ENCODE measurements at regions not wholly inside any gene's neighbourhood (a gene's known extent, or its start where the extent isn't known, plus 50 kb on each side); places are given as distances from the start of the nearest gene placed in this dataset.

GRCh38 chr10:123580426-123580825 is 85.7 kb upstream of the GPR26 start:
- Histone ChIP-seq H3K9me2 (replicated peaks; ENCODE audit: low read depth, low read length) (no peaks in the 10 kb centered on the region), H3F3A (ENCODE audit: low read depth) (no peaks in the 10 kb centered on the region), H3K4me3 (ENCODE audit: low read length, poor library complexity, severe bottlenecking) (no peak overlapping the region), H4K20me1 (ENCODE audit: insufficient read depth, low read length, poor library complexity, severe bottlenecking) (no peaks in the 10 kb centered on the region), H3K4me1 (ENCODE audit: insufficient read depth, low read length, poor library complexity, severe bottlenecking) (no peaks in the 10 kb centered on the region), H3K9me3 (ENCODE audit: insufficient read depth, low read depth, low read length) (no peaks in the 10 kb centered on the region), H3K9ac (ENCODE audit: low read depth, low read length, poor library complexity, severe bottlenecking) (no peak overlapping the region), H3K79me2 (ENCODE audit: insufficient read depth, low read length) (no peaks in the 10 kb centered on the region), H2AFZ (ENCODE audit: low read length) (no peak overlapping the region), H3K4me2 (ENCODE audit: low read depth, low read length, poor library complexity, severe bottlenecking) (no peak overlapping the region), H3K36me3 (ENCODE audit: insufficient read depth, low read length) (no peaks in the 10 kb centered on the region), H3K27me3 (ENCODE audit: insufficient read depth, low read length, poor library complexity, severe bottlenecking) (no peaks in the 10 kb centered on the region)
- TF ChIP-seq CTCF (conservative IDR thresholded peaks at IDR 0.05; ENCODE audit: low read length), result no peak
- TF ChIP-seq EZH2phosphoT487 (IDR thresholded peaks at IDR 0.05; ENCODE audit: borderline replicate concordance), result no peak

- Histone ChIP-seq H3K79me2 (ENCODE audit: insufficient read depth, low read length) (no peaks in the 10 kb centered on the region), H4K20me1 (ENCODE audit: insufficient read depth, low read length, poor library complexity, severe bottlenecking) (no peaks in the 10 kb centered on the region), H3K36me3 (ENCODE audit: insufficient read depth, low read length) (no peaks in the 10 kb centered on the region), H3K4me2 (ENCODE audit: low read depth, low read length, poor library complexity, severe bottlenecking) (no peak overlapping the region), H3K9me3 (ENCODE audit: insufficient read depth, low read depth, low read length) (no peaks in the 10 kb centered on the region), H3K9me2 (replicated peaks; ENCODE audit: low read depth, low read length) (no peaks in the 10 kb centered on the region), H3K27me3 (ENCODE audit: insufficient read depth, low read length, poor library complexity, severe bottlenecking) (no peaks in the 10 kb centered on the region), H3K4me3 (ENCODE audit: low read length, poor library complexity, severe bottlenecking) (no peak overlapping the region), H3K4me1 (ENCODE audit: insufficient read depth, low read length, poor library complexity, severe bottlenecking) (no peaks in the 10 kb centered on the region), H3K9ac (ENCODE audit: low read depth, low read length, poor library complexity, severe bottlenecking) (no peak overlapping the region), H3F3A (ENCODE audit: low read depth) (no peaks in the 10 kb centered on the region), H2AFZ (ENCODE audit: low read length) (no peak overlapping the region)
- TF ChIP-seq CTCF (conservative IDR thresholded peaks at IDR 0.05; ENCODE audit: low read length), result no peak
- TF ChIP-seq EZH2phosphoT487 (IDR thresholded peaks at IDR 0.05; ENCODE audit: borderline replicate concordance), result no peak
These were observed 84.5 kb upstream of the GPR26 start for GRCh38 chr10:123581656-123582055.

GRCh38 chr10:123582084-123582989 is 83.8 kb upstream of the GPR26 start:
- H3K4me1 ChIP-seq (ENCODE audit: insufficient read depth, low read length, poor library complexity, severe bottlenecking), result no peaks in the 10 kb centered on the region
- H3K4me2 ChIP-seq (ENCODE audit: low read depth, low read length, poor library complexity, severe bottlenecking), result no peak overlapping the region
- H3K36me3 ChIP-seq (ENCODE audit: insufficient read depth, low read length), result no peaks in the 10 kb centered on the region
- no peaks in the 10 kb centered on the region for H3F3A ChIP-seq (ENCODE audit: low read depth)
- no peaks in the 10 kb centered on the region for H3K79me2 ChIP-seq (ENCODE audit: insufficient read depth, low read length)
- H3K27me3 ChIP-seq (ENCODE audit: insufficient read depth, low read length, poor library complexity, severe bottlenecking), result no peaks in the 10 kb centered on the region
- no peaks in the 10 kb centered on the region for H3K9me3 ChIP-seq (ENCODE audit: insufficient read depth, low read depth, low read length)
- no peaks in the 10 kb centered on the region for H3K9me2 ChIP-seq (replicated peaks; ENCODE audit: low read depth, low read length)
- no peak overlapping the region for H3K4me3 ChIP-seq (ENCODE audit: low read length, poor library complexity, severe bottlenecking)
- H4K20me1 ChIP-seq (ENCODE audit: insufficient read depth, low read length, poor library complexity, severe bottlenecking), result no peaks in the 10 kb centered on the region
- no peak overlapping the region for H2AFZ ChIP-seq (ENCODE audit: low read length)
- TF ChIP-seq CTCF (conservative IDR thresholded peaks at IDR 0.05; ENCODE audit: low read length) (peak; percentile 88), EZH2phosphoT487 (IDR thresholded peaks at IDR 0.05; ENCODE audit: borderline replicate concordance) (no peak)
- H3K9ac ChIP-seq (ENCODE audit: low read depth, low read length, poor library complexity, severe bottlenecking), result no peak overlapping the region
